HAP-1 (cell line): ENCODE measurements at regions not wholly inside any gene's neighbourhood (a gene's known extent, or its start where the extent isn't known, plus 50 kb on each side); places are given as distances from the start of the nearest gene placed in this dataset.

ENCODE experiments used
- DNase-seq, 2 experiments: peaks; one replicate each; pipeline ENCODE4 v3.0.0-alpha.2; 2016 to 2020; ENCODE audit warnings: low spot score in 2 of 2
- H3K27me3 ChIP-seq: fragments of 250-450 bp; sonication (Bioruptor Pico); 2 replicates; pipeline ENCODE4 v1.5.1; 2020; ENCODE audit warnings: low read depth, mild to moderate bottlenecking, moderate library complexity
- H3K36me3 ChIP-seq: fragments of 250-450 bp; sonication (Bioruptor Pico); replicated peaks from 2 replicates; pipeline ENCODE4 v1.5.1; 2020; ENCODE audit warnings: mild to moderate bottlenecking
- H3K4me1 ChIP-seq: fragments of 250-450 bp; sonication (Bioruptor Pico); 2 replicates; pipeline ENCODE4 v1.5.1; 2020; ENCODE audit warnings: mild to moderate bottlenecking
- H3K4me3 ChIP-seq: fragments of 250-450 bp; sonication (Bioruptor Pico); 2 replicates; pipeline ENCODE4 v1.5.1; 2020; ENCODE audit warnings: mild to moderate bottlenecking, moderate library complexity
- H3K9me3 ChIP-seq: fragments of 250-450 bp; sonication (Bioruptor Pico); 2 replicates; pipeline ENCODE4 v1.5.1; 2020; ENCODE audit warnings: mild to moderate bottlenecking, moderate library complexity
- in situ Hi-C: fragments of 300-500 bp; cut with MboI; formaldehyde crosslinking; loops from 3 replicates; pipeline ENCODE4 v1.14.3; 2020; ENCODE audit warnings: low sequenced_read_pairs, inconsistent platforms, mixed read lengths

- in situ Hi-C loops: no loop called here
- Histone ChIP-seq H3K27me3 (no peaks in the 10 kb centered on the region), H3K36me3 (no peaks in the 10 kb centered on the region), H3K4me1 (no peaks in the 10 kb centered on the region), H3K9me3 (no peaks in the 10 kb centered on the region), H3K4me3 (no peak overlapping the region)
- no peak for DNase-seq
Measured at GRCh38 chr16:31695667-31696066, 168.0 kb downstream of the AHSP start.

GRCh38 chr16:31696968-31697743 lies 169.5 kb downstream of the AHSP start:
- H3K27me3 ChIP-seq: no peaks in the 10 kb centered on the region
- in situ Hi-C loops: no loop called here
- no peaks in the 10 kb centered on the region for H3K36me3 ChIP-seq
- no peak overlapping the region for H3K4me3 ChIP-seq
- H3K4me1 ChIP-seq: peaks cover 3% of the 10 kb centered on the region
- peak in 1 of 2 experiments; percentile 25 for DNase-seq
- H3K9me3 ChIP-seq: no peaks in the 10 kb centered on the region

- in situ Hi-C loops: no loop called here
- H3K9me3 ChIP-seq: no peaks in the 10 kb centered on the region
Measured at GRCh38 chr16:31697744-31698125, 170.0 kb downstream of the AHSP start.

GRCh38 chr16:31698901-31699300 lies 171.2 kb downstream of the AHSP start:
- no peaks in the 10 kb centered on the region for H3K9me3 ChIP-seq
- no peak overlapping the region for H3K4me3 ChIP-seq
- peaks cover 8% of the 10 kb centered on the region for H3K36me3 ChIP-seq
- H3K4me1 ChIP-seq: peaks cover 3% of the 10 kb centered on the region
- H3K27me3 ChIP-seq: no peaks in the 10 kb centered on the region
- DNase-seq: no peak
- in situ Hi-C loops: no loop called here

More at GRCh38 chr16:31697744-31698125, 170.0 kb downstream of the AHSP start:
- Histone ChIP-seq H3K4me1 (peaks cover 3% of the 10 kb centered on the region), H3K27me3 (no peaks in the 10 kb centered on the region), H3K36me3 (no peaks in the 10 kb centered on the region), H3K4me3 (no peak overlapping the region)
- DNase-seq: no peak

- Histone ChIP-seq H3K4me3 (no peak overlapping the region), H3K4me1 (peaks cover 3% of the 10 kb centered on the region), H3K36me3 (peaks cover 15% of the 10 kb centered on the region), H3K9me3 (no peaks in the 10 kb centered on the region), H3K27me3 (no peaks in the 10 kb centered on the region)
- no peak for DNase-seq
- in situ Hi-C loops: no loop called here
Measured at GRCh38 chr16:31699601-31700000, 171.9 kb downstream of the AHSP start.

GRCh38 chr16:31700200-31700529 lies 172.5 kb downstream of the AHSP start:
- no peaks in the 10 kb centered on the region for H3K27me3 ChIP-seq
- H3K4me3 ChIP-seq: peak overlapping the region; percentile 70
- peak; percentile 79 to 94 for DNase-seq
- peaks cover 3% of the 10 kb centered on the region for H3K4me1 ChIP-seq
- H3K9me3 ChIP-seq: no peaks in the 10 kb centered on the region
- in situ Hi-C loops: loop anchor here (25.0 kb wide), 1 partner anchor 738 kb away; the partner anchor contains the start of gene SETD1A
- peaks cover 21% of the 10 kb centered on the region for H3K36me3 ChIP-seq

- DNase-seq: no peak
Measured at GRCh38 chr16:31700530-31701388, 172.8 kb upstream of the ZNF267 start.

GRCh38 chr16:31701734-31702133 lies 171.9 kb upstream of the ZNF267 start:
- Histone ChIP-seq H3K36me3 (peaks cover 33% of the 10 kb centered on the region), H3K27me3 (no peaks in the 10 kb centered on the region), H3K4me3 (no peak overlapping the region), H3K9me3 (no peaks in the 10 kb centered on the region), H3K4me1 (peaks cover 3% of the 10 kb centered on the region)
- DNase-seq: no peak
- in situ Hi-C loops: loop anchor here (25.0 kb wide), 1 partner anchor 739 kb away; the partner anchor contains the start of gene SETD1A

More at GRCh38 chr16:31700530-31701388, 172.8 kb upstream of the ZNF267 start:
- peak overlapping the region; percentile 70 for H3K4me3 ChIP-seq
- H3K9me3 ChIP-seq: no peaks in the 10 kb centered on the region
- in situ Hi-C loops: loop anchor here (25.0 kb wide), 1 partner anchor 738 kb away; the partner anchor contains the start of gene SETD1A
- no peaks in the 10 kb centered on the region for H3K27me3 ChIP-seq
- H3K36me3 ChIP-seq: peaks cover 27% of the 10 kb centered on the region
- H3K4me1 ChIP-seq: peaks cover 3% of the 10 kb centered on the region

GRCh38 chr16:31702796-31703195 lies 170.8 kb upstream of the ZNF267 start:
- no peaks in the 10 kb centered on the region for H3K27me3 ChIP-seq
- in situ Hi-C loops: loop anchor here (25.0 kb wide), 1 partner anchor 740 kb away; the partner anchor contains the start of gene SETD1A
- no peak for DNase-seq
- H3K4me3 ChIP-seq: no peak overlapping the region
- peaks cover 3% of the 10 kb centered on the region for H3K4me1 ChIP-seq
- no peaks in the 10 kb centered on the region for H3K9me3 ChIP-seq
- peaks cover 42% of the 10 kb centered on the region for H3K36me3 ChIP-seq

GRCh38 chr16:31703526-31704128 lies 170.0 kb upstream of the ZNF267 start:
- H3K9me3 ChIP-seq: no peaks in the 10 kb centered on the region
- no peaks in the 10 kb centered on the region for H3K27me3 ChIP-seq
- no peak overlapping the region for H3K4me3 ChIP-seq
- H3K36me3 ChIP-seq: peaks cover 48% of the 10 kb centered on the region
- peaks cover 3% of the 10 kb centered on the region for H3K4me1 ChIP-seq
- no peak for DNase-seq
- in situ Hi-C loops: loop anchor here (25.0 kb wide), 1 partner anchor 741 kb away; the partner anchor contains the start of gene SETD1A

- Histone ChIP-seq H3K4me3 (no peak overlapping the region), H3K27me3 (no peaks in the 10 kb centered on the region), H3K9me3 (no peaks in the 10 kb centered on the region), H3K4me1 (peaks cover 3% of the 10 kb centered on the region), H3K36me3 (peaks cover 48% of the 10 kb centered on the region)
- no peak for DNase-seq
- in situ Hi-C loops: loop anchor here (25.0 kb wide), 1 partner anchor 742 kb away; the partner anchor contains the start of gene SETD1A
Measured at GRCh38 chr16:31704138-31704537, 169.5 kb upstream of the ZNF267 start.

GRCh38 chr16:31705371-31705770 lies 168.2 kb upstream of the ZNF267 start:
- H3K36me3 ChIP-seq: peaks cover 48% of the 10 kb centered on the region
- H3K9me3 ChIP-seq: no peaks in the 10 kb centered on the region
- H3K4me3 ChIP-seq: no peak overlapping the region
- no peak for DNase-seq
- H3K27me3 ChIP-seq: no peaks in the 10 kb centered on the region
- peaks cover 3% of the 10 kb centered on the region for H3K4me1 ChIP-seq
- in situ Hi-C loops: loop anchor here (25.0 kb wide), 1 partner anchor 743 kb away; the partner anchor contains the start of gene SETD1A

GRCh38 chr16:31706318-31706717 lies 167.3 kb upstream of the ZNF267 start:
- DNase-seq: no peak
- H3K27me3 ChIP-seq: no peaks in the 10 kb centered on the region
- in situ Hi-C loops: loop anchor here (25.0 kb wide), 1 partner anchor 744 kb away; the partner anchor contains the start of gene SETD1A
- H3K4me3 ChIP-seq: no peak overlapping the region
- peaks cover 48% of the 10 kb centered on the region for H3K36me3 ChIP-seq
- H3K9me3 ChIP-seq: no peaks in the 10 kb centered on the region
- H3K4me1 ChIP-seq: no peaks in the 10 kb centered on the region; the same call in 1 of the 2 replicates
